Kidney (tissue), 13 donors: ENCODE measurements at regions not wholly inside any gene's neighbourhood (a gene's known extent, or its start where the extent isn't known, plus 50 kb on each side); places are given as distances from the start of the nearest gene placed in this dataset.

ENCODE experiments used
- DNase-seq, 5 donors: peaks; one replicate each; pipeline ENCODE4 v3.0.0-alpha.2; 2013 to 2020
- FAIRE-seq: peaks from 2 replicates; lab custom pipeline; 2012; peaks lifted over from hg19 to GRCh38; lab: Jason Lieb, UNC
- H3K27ac ChIP-seq, 2 donors: one replicate each; pipeline ENCODE4 v1.7.0; 2013; ENCODE audit warnings: low read depth in 2 of 2, low read length in 2 of 2, inconsistent platforms in 1 of 2
- H3K27me3 ChIP-seq: one replicate; pipeline ENCODE4 v1.7.1; 2013; ENCODE audit warnings: low read length, inconsistent platforms; ENCODE audit not compliant: control insufficient read depth, insufficient read depth
- H3K36me3 ChIP-seq, 3 donors: one replicate each; pipeline versions ENCODE4 v1.7.0 to v1.7.1; 2013; ENCODE audit warnings: low read length in 3 of 3, control low read depth in 1 of 3, inconsistent platforms in 1 of 3; ENCODE audit not compliant: insufficient read depth in 3 of 3, control insufficient read depth in 2 of 3
- H3K4me1 ChIP-seq, 3 donors: one replicate each; pipeline versions ENCODE4 v1.7.0 to v1.7.1; 2013; ENCODE audit warnings: low read length in 3 of 3, inconsistent platforms in 1 of 3, low read depth in 1 of 3; ENCODE audit not compliant: control insufficient read depth in 2 of 3, insufficient read depth in 2 of 3
- H3K4me3 ChIP-seq, 3 donors: one replicate each; pipeline versions ENCODE4 v1.7.0 to v1.8.1; 2013; ENCODE audit warnings: low read length in 3 of 3, control low read depth in 1 of 3, inconsistent platforms in 1 of 3
- H3K9ac ChIP-seq, 3 donors: one replicate each; pipeline versions ENCODE4 v1.7.0 to v1.7.1; 2013; ENCODE audit warnings: low read length in 3 of 3, control low read depth in 1 of 3, inconsistent platforms in 1 of 3
- H3K9me3 ChIP-seq, 3 donors: one replicate each; pipeline versions ENCODE4 v1.7.0 to v1.7.1; 2013; ENCODE audit warnings: low read length in 3 of 3, control low read depth in 1 of 3, inconsistent platforms in 1 of 3; ENCODE audit not compliant: control insufficient read depth in 2 of 3, insufficient read depth in 1 of 3
- CTCF ChIP-seq: IDR thresholded peaks from 3 replicates; pipeline ENCODE4 v1.5.1; 2012; ENCODE audit warnings: mild to moderate bottlenecking, moderate library complexity, borderline replicate concordance; ENCODE audit not compliant: insufficient read depth; ENCODE audit errors: extremely low read depth
- intact Hi-C: fragments of 100-400 bp; cut with DNase I; formaldehyde crosslinking; loops from one replicate; pipeline ENCODE4 v1.11.1; 2022
- donor health status: control.
- donor health status: control.
- donor health status: control.
- donor health status: control.
- donor health status: control.
- donor health status: DM: yes; HTN: yes; CAD: no.
- donor health status: Normal renal cell carcinoma (clear cell type).

- Histone ChIP-seq H3K27me3 (no peaks in the 10 kb centered on the region), H3K9me3 (no peaks in the 10 kb centered on the region), H3K36me3 (no peaks in the 10 kb centered on the region), H3K9ac (no peak overlapping the region), H3K4me3 (no peak overlapping the region), H3K4me1 (no peaks in the 10 kb centered on the region), H3K27ac (no peak overlapping the region)
- intact Hi-C loops = no loop called here
- TF ChIP-seq CTCF = no peak
- DNase-seq (no peak), FAIRE-seq (no peak)
Observed at GRCh38 chr5:2492476-2492875, 259.0 kb downstream of the IRX2 start.

GRCh38 chr5:2491846-2492245, 259.6 kb downstream of the IRX2 start:
- H3K4me1 ChIP-seq = no peaks in the 10 kb centered on the region
- no peaks in the 10 kb centered on the region for H3K27me3 ChIP-seq
- DNase-seq (no peak), FAIRE-seq (peak; percentile 33)
- no peak overlapping the region for H3K4me3 ChIP-seq
- intact Hi-C loops = no loop called here
- no peaks in the 10 kb centered on the region for H3K36me3 ChIP-seq
- H3K9me3 ChIP-seq = no peaks in the 10 kb centered on the region
- no peak overlapping the region for H3K9ac ChIP-seq
- H3K27ac ChIP-seq = no peak overlapping the region
- no peak for TF ChIP-seq CTCF

GRCh38 chr5:2489306-2489705, 262.2 kb downstream of the IRX2 start:
- H3K9ac ChIP-seq = no peak overlapping the region
- FAIRE-seq = no peak
- H3K4me1 ChIP-seq = no peaks in the 10 kb centered on the region
- no peaks in the 10 kb centered on the region for H3K27me3 ChIP-seq
- DNase-seq = no peak
- intact Hi-C loops = no loop called here
- TF ChIP-seq CTCF = no peak
- H3K9me3 ChIP-seq = no peaks in the 10 kb centered on the region
- H3K4me3 ChIP-seq = no peak overlapping the region
- no peak overlapping the region for H3K27ac ChIP-seq
- no peaks in the 10 kb centered on the region for H3K36me3 ChIP-seq

- no peak for TF ChIP-seq CTCF
- H3K9ac ChIP-seq = no peak overlapping the region
- H3K4me3 ChIP-seq = no peak overlapping the region
- no peaks in the 10 kb centered on the region for H3K36me3 ChIP-seq
- no peak overlapping the region for H3K27ac ChIP-seq
- no peaks in the 10 kb centered on the region for H3K27me3 ChIP-seq
- intact Hi-C loops = no loop called here
- no peak for FAIRE-seq
- H3K9me3 ChIP-seq = no peaks in the 10 kb centered on the region
- H3K4me1 ChIP-seq = no peaks in the 10 kb centered on the region
- no peak for DNase-seq
Observed at GRCh38 chr5:2488593-2488992, 262.9 kb downstream of the IRX2 start.
